NB4 (cell line): ENCODE measurements at regions not wholly inside any gene's neighbourhood (a gene's known extent, or its start where the extent isn't known, plus 50 kb on each side); places are given as distances from the start of the nearest gene placed in this dataset.

Experiments
- DNase-seq: peaks from one replicate; pipeline ENCODE4 v3.0.0; 2010; ENCODE audit warnings: low read depth
- H3K4me3 ChIP-seq: one replicate; pipeline ENCODE4 v1.5.1; 2011; ENCODE audit warnings: mild to moderate bottlenecking, low read depth, low read length, moderate library complexity
- MAX ChIP-seq: IDR thresholded peaks from 2 replicates; pipeline ENCODE4 v1.6.1; 2011; ENCODE audit warnings: low read depth, low read length
- MYC ChIP-seq: IDR thresholded peaks from 2 replicates; pipeline ENCODE4 v1.6.1; 2011; ENCODE audit warnings: low read depth, low read length
- POLR2A ChIP-seq: IDR thresholded peaks from 2 replicates; pipeline ENCODE4 v1.6.1; 2011; ENCODE audit warnings: mild to moderate bottlenecking; ENCODE audit not compliant: insufficient read length; ENCODE audit errors: extremely low read depth
- TF ChIP-seq, protein P1 (sequence below): IDR thresholded peaks from one replicate; pipeline ENCODE4 v1.5.1; 2012; ENCODE audit warnings: low read depth, low read length

GRCh38 chr9:13493697-13494096 lies 214.2 kb upstream of the MPDZ start:
- no peak for DNase-seq
- H3K4me3 ChIP-seq, result no peak overlapping the region
- TF ChIP-seq MAX (no peak), POLR2A (no peak), MYC (no peak)
- TF ChIP-seq, protein P1, sequence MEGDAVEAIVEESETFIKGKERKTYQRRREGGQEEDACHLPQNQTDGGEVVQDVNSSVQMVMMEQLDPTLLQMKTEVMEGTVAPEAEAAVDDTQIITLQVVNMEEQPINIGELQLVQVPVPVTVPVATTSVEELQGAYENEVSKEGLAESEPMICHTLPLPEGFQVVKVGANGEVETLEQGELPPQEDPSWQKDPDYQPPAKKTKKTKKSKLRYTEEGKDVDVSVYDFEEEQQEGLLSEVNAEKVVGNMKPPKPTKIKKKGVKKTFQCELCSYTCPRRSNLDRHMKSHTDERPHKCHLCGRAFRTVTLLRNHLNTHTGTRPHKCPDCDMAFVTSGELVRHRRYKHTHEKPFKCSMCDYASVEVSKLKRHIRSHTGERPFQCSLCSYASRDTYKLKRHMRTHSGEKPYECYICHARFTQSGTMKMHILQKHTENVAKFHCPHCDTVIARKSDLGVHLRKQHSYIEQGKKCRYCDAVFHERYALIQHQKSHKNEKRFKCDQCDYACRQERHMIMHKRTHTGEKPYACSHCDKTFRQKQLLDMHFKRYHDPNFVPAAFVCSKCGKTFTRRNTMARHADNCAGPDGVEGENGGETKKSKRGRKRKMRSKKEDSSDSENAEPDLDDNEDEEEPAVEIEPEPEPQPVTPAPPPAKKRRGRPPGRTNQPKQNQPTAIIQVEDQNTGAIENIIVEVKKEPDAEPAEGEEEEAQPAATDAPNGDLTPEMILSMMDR, result no peak

GRCh38 chr9:13491493-13492424 lies 212.3 kb upstream of the MPDZ start:
- TF ChIP-seq MAX, result no peak
- DNase-seq, result no peak

GRCh38 chr9:13491138-13491492 lies 211.6 kb upstream of the MPDZ start:
- no peak overlapping the region for H3K4me3 ChIP-seq
- TF ChIP-seq MYC (no peak), MAX (no peak), POLR2A (no peak)
- TF ChIP-seq, protein P1, result no peak
- no peak for DNase-seq

More at GRCh38 chr9:13491493-13492424, 212.3 kb upstream of the MPDZ start:
- H3K4me3 ChIP-seq, result no peak overlapping the region

DNA sequence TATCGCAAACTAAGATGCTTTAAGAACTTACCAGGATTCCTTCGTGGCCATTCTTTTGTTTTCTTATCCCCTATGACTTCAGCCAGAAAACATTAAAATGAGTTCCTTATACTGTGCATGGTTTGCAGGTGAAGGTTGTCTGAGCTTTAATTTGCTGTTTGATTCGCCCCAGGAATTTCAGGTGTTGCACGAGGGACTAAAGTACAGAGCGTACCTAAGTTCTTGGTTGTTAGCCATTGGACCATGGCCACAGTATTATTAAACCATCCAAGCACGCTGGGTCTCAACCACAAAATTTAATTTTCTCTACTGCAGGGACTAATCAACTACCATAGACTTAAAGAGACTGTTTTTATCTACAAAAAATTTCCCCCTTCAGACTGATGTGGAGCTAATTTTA lies 208.4 kb upstream of the MPDZ start:
- TF ChIP-seq MYC (no peak), POLR2A (no peak), MAX (no peak)
- TF ChIP-seq, protein P1, result no peak
- no peak overlapping the region for H3K4me3 ChIP-seq
- DNase-seq, result no peak

GRCh38 chr9:13487498-13487897 lies 208.0 kb upstream of the MPDZ start:
- TF ChIP-seq, protein P1, result no peak
- TF ChIP-seq MYC, result no peak
- TF ChIP-seq POLR2A, result no peak
- no peak for TF ChIP-seq MAX
- H3K4me3 ChIP-seq, result no peak overlapping the region
- no peak for DNase-seq

DNA sequence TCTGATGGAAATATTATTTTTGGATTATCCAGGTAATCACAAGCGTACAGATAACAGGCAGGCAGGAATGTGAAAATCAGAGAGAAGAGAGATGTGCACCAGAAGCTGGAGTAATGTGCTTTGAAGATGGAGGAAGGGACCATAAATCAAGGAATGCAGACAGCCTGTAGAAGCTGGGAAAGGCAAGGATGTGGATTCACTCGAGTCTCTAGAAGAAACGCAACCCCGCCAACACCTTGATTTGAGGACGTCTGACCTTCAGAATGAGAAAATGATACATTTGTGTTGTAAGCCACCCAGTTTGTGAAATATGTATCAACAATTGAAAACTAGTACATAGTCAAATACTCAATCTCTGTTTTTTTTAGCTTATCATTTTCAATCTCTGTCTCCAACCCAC lies 207.6 kb upstream of the MPDZ start:
- no peak overlapping the region for H3K4me3 ChIP-seq
- TF ChIP-seq, protein P1, result no peak
- no peak for TF ChIP-seq MYC
- TF ChIP-seq MAX, result no peak
- no peak for TF ChIP-seq POLR2A
- no peak for DNase-seq
